NT2/D1 (cell line): ENCODE measurements at regions not wholly inside any gene's neighbourhood (a gene's known extent, or its start where the extent isn't known, plus 50 kb on each side); places are given as distances from the start of the nearest gene placed in this dataset.

Experiments used
- SUZ12 ChIP-seq: IDR thresholded peaks from 2 replicates; pipeline ENCODE4 v1.6.1; 2011; ENCODE audit not compliant: insufficient read length, insufficient read depth; ENCODE audit errors: extremely low read depth
- YY1 ChIP-seq: IDR thresholded peaks from 2 replicates; pipeline ENCODE4 v1.6.1; 2011; ENCODE audit not compliant: insufficient read length, insufficient read depth
- ZNF274 ChIP-seq: IDR thresholded peaks from 2 replicates; pipeline ENCODE4 v1.6.1; 2011; ENCODE audit warnings: mild to moderate bottlenecking, low read depth, low read length

DNA sequence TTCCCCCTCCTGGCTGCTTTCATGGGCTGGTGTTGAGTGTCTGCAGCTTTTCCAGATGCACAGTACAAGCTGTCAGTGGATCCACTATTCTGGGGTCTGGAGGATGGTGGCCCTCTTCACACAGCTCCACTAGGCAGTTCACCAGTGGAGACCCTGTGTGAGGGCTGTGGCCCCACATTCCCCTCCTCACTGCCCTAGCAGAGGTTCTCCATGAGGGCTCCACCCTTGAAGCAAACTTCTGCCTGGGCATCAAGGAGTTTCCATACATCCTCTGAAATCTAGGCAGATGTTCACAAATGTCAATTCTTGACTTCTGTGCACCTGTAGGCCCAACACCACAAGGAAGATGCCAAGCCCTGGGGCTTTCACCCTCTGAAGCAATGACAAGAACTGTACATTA is 1386.2 kb upstream of the ACVR2A start:
- TF ChIP-seq ZNF274 (no peak), YY1 (no peak), SUZ12 (no peak)
